PFSK-1 (cell line): ENCODE measurements at regions not wholly inside any gene's neighbourhood (a gene's known extent, or its start where the extent isn't known, plus 50 kb on each side); places are given as distances from the start of the nearest gene placed in this dataset.

ENCODE experiments used
- FOXP2 ChIP-seq: optimal IDR thresholded peaks from 2 replicates; pipeline ENCODE3; 2011; ENCODE audit warnings: borderline replicate concordance, control low read depth, inconsistent platforms; ENCODE audit not compliant: insufficient read depth; ENCODE audit errors: extremely low read length, extremely low read depth
- POLR2AphosphoS5 ChIP-seq: IDR thresholded peaks from 2 replicates; pipeline ENCODE4 v1.6.1; 2012; ENCODE audit warnings: low read depth, mild to moderate bottlenecking, control low read depth, low read length, moderate library complexity
- REST ChIP-seq, 2 experiments: IDR thresholded peaks; 2 replicates each; pipeline versions ENCODE4 v1.6.1 to v1.8.0; 2011 to 2012; ENCODE audit warnings: low read depth in 2 of 2, low read length in 2 of 2, control low read depth in 1 of 2, inconsistent platforms in 1 of 2, mild to moderate bottlenecking in 1 of 2, moderate library complexity in 1 of 2; ENCODE audit not compliant: insufficient read depth in 1 of 2
- SIN3A ChIP-seq: IDR thresholded peaks from 2 replicates; pipeline ENCODE4 v1.6.1; 2012; ENCODE audit warnings: mild to moderate bottlenecking, low read length, moderate library complexity, borderline replicate concordance; ENCODE audit not compliant: insufficient read depth
- TAF1 ChIP-seq: IDR thresholded peaks from 2 replicates; pipeline ENCODE4 v1.6.1; 2012; ENCODE audit warnings: low read length, control low read depth, borderline replicate concordance; ENCODE audit not compliant: insufficient read depth

GRCh38 chr5:152907488-152908245 is 502.6 kb upstream of the NMUR2 start:
- TF ChIP-seq POLR2AphosphoS5 (no peak), REST (IDR thresholded peaks at IDR 0.05; ENCODE audit: insufficient read depth in 1 of 2, low read depth in 2 of 2, low read length in 2 of 2) (no peak), SIN3A (no peak), TAF1 (no peak), FOXP2 (no peak)

GRCh38 chr5:152912924-152913323 is 507.8 kb upstream of the NMUR2 start:
- TF ChIP-seq REST (IDR thresholded peaks at IDR 0.05; ENCODE audit: insufficient read depth in 1 of 2, low read depth in 2 of 2, low read length in 2 of 2) (no peak), FOXP2 (no peak), TAF1 (no peak), POLR2AphosphoS5 (no peak), SIN3A (no peak)

GRCh38 chr5:152932621-152933020 is 527.5 kb upstream of the NMUR2 start:
- TF ChIP-seq POLR2AphosphoS5 (no peak), TAF1 (no peak), FOXP2 (no peak), REST (IDR thresholded peaks at IDR 0.05; ENCODE audit: insufficient read depth in 1 of 2, low read depth in 2 of 2, low read length in 2 of 2) (no peak), SIN3A (no peak)

- no peak for TF ChIP-seq SIN3A
- TF ChIP-seq REST (IDR thresholded peaks at IDR 0.05; ENCODE audit: insufficient read depth in 1 of 2, low read depth in 2 of 2, low read length in 2 of 2) = no peak
- no peak for TF ChIP-seq TAF1
- no peak for TF ChIP-seq POLR2AphosphoS5
Measured at GRCh38 chr5:152933056-152933455, 528.0 kb upstream of the NMUR2 start.

GRCh38 chr5:152938630-152939029 is 533.6 kb upstream of the NMUR2 start:
- TF ChIP-seq TAF1 = no peak
- no peak for TF ChIP-seq REST (IDR thresholded peaks at IDR 0.05; ENCODE audit: insufficient read depth in 1 of 2, low read depth in 2 of 2, low read length in 2 of 2)
- TF ChIP-seq FOXP2 = no peak
- no peak for TF ChIP-seq SIN3A
- TF ChIP-seq POLR2AphosphoS5 = no peak
